ENCODE measurements at regions not wholly inside any gene's neighbourhood (a gene's known extent, or its start where the extent isn't known, plus 50 kb on each side); places are given as distances from the start of the nearest gene placed in this dataset.

- no peak overlapping the region for H2BK15ac ChIP-seq (ENCODE audit: low read depth, low read length)
- TF ChIP-seq CTCF (conservative IDR thresholded peaks at IDR 0.05): no peak
- no peak overlapping the region for H3K4ac ChIP-seq (ENCODE audit: low read depth, low read length)
- H2AFZ ChIP-seq (ENCODE audit: low read length): no peak overlapping the region
- 0 out of 4 replicates have a peak, but pooled peaks cover 2 to 3% of the 10 kb centered on the region in 2 experiments for H3K4me1 Mint-ChIP-seq
- peaks cover 31 to 41% of the 10 kb centered on the region in 2 experiments for H3K9me3 Mint-ChIP-seq
- H3K4me3 Mint-ChIP-seq: no peak overlapping the region
- H2BK20ac ChIP-seq (ENCODE audit: low read depth, low read length, poor library complexity, severe bottlenecking): no peak overlapping the region
- no peak overlapping the region for H3K56ac ChIP-seq (ENCODE audit: insufficient read length, low read depth, low read length)
- H3T11ph ChIP-seq (ENCODE audit: low read length): no peak overlapping the region
- no peak overlapping the region for H2BK12ac ChIP-seq (ENCODE audit: insufficient read length, low read depth, low read length)
- no peaks in the 10 kb centered on the region for H3K79me2 ChIP-seq (ENCODE audit: insufficient read depth, low read length)
- WGBS (ENCODE audit: extremely low coverage, insufficient read length, low lambda C conversion rate): no CpG with 5 or more reads among the region's 2 CpGs
- H3K9me3 ChIP-seq (ENCODE audit: control insufficient read depth, low read depth, low read length): peaks cover 25% of the 10 kb centered on the region
- DNase-seq: no peak
- H2BK120ac ChIP-seq (ENCODE audit: low read depth, low read length, poor library complexity, severe bottlenecking): no peak overlapping the region
- no peaks in the 10 kb centered on the region for H3K23me2 ChIP-seq (ENCODE audit: insufficient read length, low read depth, low read length, poor library complexity, severe bottlenecking)
- H4K5ac ChIP-seq (ENCODE audit: insufficient read length, low read depth, low read length): no peak overlapping the region
- no peak overlapping the region for H4K8ac ChIP-seq (replicated peaks; ENCODE audit: insufficient read length, low read depth, low read length)
- H3K36me3 Mint-ChIP-seq (ENCODE audit: insufficient read depth in 1 of 3, low read depth in 3 of 3): peaks cover 21 to 41% (median 28%) of the 10 kb centered on the region in 3 experiments
- H3K4me2 ChIP-seq (ENCODE audit: insufficient read depth, insufficient read length, low read length): no peak overlapping the region
- H3K27me3 ChIP-seq (ENCODE audit: insufficient read depth, low read length): no peaks in the 10 kb centered on the region
- no peaks in the 10 kb centered on the region for H4K20me1 ChIP-seq (ENCODE audit: control insufficient read depth, insufficient read depth, insufficient read length)
- H3K18ac ChIP-seq (ENCODE audit: insufficient read length, low read depth, low read length): no peak overlapping the region
- H3K4me1 ChIP-seq (ENCODE audit: insufficient read depth, low read length): peaks cover 2% of the 10 kb centered on the region; the same call in 1 of the 2 replicates
- no peak overlapping the region for H4K91ac ChIP-seq (ENCODE audit: insufficient read length, low read depth, low read length)
- H2BK5ac ChIP-seq (ENCODE audit: insufficient read length, low read length): no peak overlapping the region
- no peak overlapping the region for H3K27ac ChIP-seq (ENCODE audit: insufficient read length, low read depth, low read length)
- no peak overlapping the region for H3K27ac Mint-ChIP-seq
- no peak overlapping the region for H2AK5ac ChIP-seq (ENCODE audit: insufficient read length, low read length)
- no peak overlapping the region for H3K14ac ChIP-seq (ENCODE audit: insufficient read depth, low read length)
- H3K79me1 ChIP-seq (ENCODE audit: insufficient read depth, low read depth, low read length, poor library complexity, severe bottlenecking): no peaks in the 10 kb centered on the region
- H3K23ac ChIP-seq (ENCODE audit: insufficient read length, low read depth, low read length): no peak overlapping the region
- H3K9ac ChIP-seq (ENCODE audit: extremely low read depth, insufficient read length, low read length): no peak overlapping the region
- H3K27me3 Mint-ChIP-seq (ENCODE audit: low read depth): no peaks in the 10 kb centered on the region
Observed at GRCh38 chr6:164424489-164424888, 884.9 kb downstream of the C6orf118 start.

All from H9 (cell line).